Renal cortical epithelial cell (primary cell): ENCODE measurements at regions not wholly inside any gene's neighbourhood (a gene's known extent, or its start where the extent isn't known, plus 50 kb on each side); places are given as distances from the start of the nearest gene placed in this dataset.
"Not testable (repeated sequence)": the region's sequence is repeated elsewhere in the genome, so short reads cannot be mapped to it uniquely, and the experiment has no call there.

Experiments
- DNase-seq: peaks from one replicate; pipeline ENCODE4 v3.0.0-alpha.2; 2011; ENCODE audit warnings: low read depth

DNA sequence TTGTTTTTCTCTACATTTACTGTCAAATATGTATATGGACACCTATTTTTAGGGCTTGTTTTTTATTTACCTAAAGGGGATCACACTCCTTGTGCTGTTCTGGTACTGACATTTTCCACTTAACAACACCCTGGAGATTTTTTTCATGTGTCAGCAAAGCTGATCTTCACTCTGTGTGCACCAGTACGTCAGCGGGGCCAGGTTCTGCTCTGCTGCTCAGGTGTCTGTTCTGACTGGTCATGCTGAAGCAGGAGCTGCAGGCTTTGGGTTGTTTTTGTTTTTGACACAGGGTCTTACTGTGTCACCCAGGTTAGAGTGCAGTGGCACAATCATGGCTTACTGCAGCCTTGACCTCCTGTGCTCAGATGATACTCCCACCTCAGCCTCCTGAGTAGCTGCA, 81.9 kb upstream of the CCND2 start:
- DNase-seq = peak; percentile 23

DNA sequence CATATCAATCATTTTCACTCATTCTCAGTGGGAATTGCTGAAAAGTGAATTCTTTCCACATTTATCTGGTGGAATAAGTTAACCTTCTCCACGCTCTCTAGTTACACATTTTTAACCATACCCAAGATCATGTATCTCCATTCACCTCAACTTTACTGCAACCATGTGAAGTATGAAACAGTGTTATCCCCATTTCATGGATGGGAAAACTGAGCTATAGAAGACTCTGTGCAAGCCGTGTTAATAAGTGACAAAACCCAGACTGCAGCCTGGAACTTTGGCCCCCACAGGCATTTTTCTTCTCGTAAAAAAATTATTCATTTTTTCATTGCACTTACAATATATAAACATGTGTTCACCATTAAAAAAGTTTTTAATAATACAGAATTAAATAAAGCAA, 82.4 kb upstream of the CCND2 start:
- no peak for DNase-seq

DNA sequence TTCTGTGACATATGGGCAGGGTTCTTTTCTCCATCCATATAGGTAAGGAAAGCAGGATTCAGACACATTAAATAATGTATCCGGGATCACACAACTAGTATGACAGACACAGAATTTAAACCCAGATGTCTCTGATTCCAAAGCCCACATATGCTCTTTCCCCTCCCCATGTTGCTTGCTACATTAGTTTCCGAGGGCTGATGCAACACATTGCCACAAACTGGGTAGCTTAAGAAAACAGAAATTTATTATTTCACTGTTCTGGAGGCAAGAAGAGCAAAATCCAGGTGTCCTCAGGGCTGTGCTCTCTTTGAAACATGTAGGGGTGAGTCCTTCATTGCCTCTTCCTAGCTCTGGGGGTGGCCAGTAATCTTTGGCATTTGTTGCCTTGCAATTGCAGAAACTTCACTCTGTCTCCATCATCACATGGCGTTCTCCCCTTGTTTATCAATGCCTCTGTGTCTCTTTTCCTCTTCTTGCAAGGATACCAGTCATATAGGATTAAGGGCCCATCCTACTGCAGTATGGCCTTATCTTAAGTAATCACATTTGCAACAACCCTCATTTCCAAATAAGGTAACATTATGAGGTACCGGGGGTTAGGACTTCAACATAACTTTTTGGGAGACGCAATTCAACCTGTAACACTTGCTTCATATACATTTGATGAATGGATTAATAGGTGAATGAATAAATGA, 83.0 kb upstream of the CCND2 start:
- no peak for DNase-seq

DNA sequence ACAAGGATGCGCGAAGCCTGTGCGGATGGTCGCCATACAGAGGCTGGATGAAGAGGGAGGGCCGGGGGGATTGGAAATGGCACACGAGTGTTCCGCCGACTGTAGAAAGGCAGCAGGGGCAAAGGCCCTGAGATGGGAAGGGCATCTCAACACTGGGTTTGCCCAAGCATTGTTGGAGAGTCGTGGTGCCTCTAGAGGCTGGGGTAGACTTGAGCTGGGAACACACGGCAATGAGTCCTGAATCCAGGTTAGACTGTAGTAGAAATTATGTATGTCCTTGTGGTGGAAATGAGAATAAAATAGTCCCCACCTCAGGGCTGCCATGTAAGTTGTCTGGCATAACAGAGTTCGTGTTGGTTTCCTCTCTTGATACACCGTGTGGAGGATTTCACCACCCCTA, 83.8 kb upstream of the CCND2 start:
- DNase-seq = no peak

DNA sequence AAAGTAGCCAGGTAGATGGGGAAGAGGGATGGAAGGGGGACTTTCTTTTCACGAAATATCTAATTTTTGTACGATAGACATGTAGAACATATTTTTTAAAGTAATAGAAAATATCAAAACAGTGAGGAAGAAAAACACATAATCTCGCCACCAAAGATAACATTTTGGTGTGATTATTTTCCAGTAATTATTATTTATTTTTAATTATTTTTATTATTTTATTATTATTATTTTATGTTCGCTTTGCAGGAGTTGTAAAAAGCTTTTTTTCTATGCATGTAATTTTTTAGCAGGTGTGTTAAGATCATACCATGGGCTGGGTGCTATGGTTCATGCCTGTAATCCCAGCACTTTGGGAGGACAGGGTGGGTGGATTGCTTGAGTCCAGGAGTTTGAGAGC, 85.6 kb upstream of the CCND2 start:
- no peak for DNase-seq

DNA sequence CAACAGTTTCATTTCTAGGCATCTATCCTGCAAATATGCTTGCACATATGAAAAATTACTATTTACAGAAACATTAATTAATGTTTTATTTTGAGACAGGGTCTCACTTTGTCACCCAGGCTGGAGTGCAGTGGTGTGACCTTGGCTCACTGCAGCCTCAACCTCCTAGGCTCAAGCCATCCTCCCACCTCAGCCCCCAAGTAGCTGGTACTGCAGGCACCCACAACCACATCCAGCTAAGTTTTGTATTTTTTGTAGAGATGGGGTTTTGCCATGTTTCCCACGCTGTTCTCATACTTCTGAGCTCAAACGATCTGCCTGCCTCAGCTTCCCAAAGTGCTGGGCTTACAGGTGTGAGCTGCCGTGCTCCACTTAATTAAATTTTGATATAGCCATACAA, 86.2 kb upstream of the CCND2 start:
- not testable (repeated sequence) for DNase-seq

DNA sequence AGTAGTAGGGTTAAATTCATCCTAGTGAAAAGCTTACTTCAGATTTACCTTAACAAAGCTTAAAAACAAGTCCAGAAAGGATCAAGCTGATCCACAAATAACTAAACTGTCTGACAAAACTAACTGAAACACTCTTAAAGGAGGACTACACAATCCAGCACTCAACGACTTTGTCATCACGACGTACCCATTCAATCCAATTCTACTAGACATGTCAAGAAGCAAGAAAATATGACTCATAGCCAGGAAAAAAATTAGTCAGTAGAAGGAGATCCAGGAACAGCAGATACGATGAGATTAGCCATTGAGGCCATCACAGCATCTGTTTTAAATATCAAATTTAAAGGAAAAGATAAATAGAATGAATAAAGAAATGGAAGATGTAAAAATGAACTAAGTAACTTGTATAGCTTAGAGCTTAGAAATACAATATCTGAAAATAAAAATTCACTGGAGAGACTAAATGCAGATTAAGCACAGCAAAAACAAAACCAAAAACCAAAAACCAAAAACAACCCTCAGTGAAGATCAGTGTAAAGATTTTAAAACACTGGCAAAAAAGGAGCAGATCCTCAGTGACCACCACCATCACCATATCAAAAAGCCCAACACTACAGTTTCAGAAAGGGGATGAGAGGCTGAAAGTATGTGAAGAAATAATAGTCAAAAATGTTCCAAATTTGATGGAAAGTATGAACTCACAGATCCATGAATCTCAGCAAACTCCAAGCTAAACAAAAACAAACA, 95.0 kb upstream of the CCND2 start:
- DNase-seq = no peak

DNA sequence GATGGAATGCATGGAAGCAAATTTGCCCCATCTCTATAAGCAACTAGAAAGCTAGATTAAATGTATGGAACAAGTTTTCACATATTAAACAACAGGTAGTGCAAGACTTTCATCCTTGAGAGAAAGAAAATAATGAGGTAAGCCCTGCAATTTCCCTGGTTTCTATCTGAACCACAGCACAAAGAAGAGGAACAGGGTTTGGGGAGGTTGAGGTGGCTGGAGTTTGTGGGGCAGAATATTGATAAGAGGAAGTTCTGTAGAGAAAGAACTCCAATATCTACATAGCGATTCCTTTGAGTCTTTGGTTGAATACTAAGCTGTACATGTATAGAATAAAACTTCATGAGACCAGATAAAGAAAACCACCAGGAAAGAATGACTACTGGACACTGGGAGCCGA, 96.3 kb upstream of the CCND2 start:
- no peak for DNase-seq

DNA sequence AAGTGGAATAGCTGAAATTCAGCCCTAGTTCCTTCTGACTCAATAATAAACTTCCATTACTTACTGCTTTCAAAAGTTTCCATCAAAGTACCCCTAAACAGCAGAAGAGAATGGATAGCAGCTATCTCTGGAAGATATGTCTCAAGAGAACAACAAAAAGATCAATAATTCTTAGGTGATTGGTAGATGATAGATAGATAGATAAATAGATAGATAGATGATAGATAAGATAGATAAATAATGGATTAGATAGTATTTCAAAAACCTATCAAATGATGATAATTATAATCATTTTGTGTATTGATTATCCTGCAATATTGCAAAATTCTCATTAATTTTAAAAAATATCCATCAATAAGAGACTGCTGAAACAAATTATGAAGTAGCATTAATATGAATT, 97.4 kb upstream of the CCND2 start:
- DNase-seq = no peak

DNA sequence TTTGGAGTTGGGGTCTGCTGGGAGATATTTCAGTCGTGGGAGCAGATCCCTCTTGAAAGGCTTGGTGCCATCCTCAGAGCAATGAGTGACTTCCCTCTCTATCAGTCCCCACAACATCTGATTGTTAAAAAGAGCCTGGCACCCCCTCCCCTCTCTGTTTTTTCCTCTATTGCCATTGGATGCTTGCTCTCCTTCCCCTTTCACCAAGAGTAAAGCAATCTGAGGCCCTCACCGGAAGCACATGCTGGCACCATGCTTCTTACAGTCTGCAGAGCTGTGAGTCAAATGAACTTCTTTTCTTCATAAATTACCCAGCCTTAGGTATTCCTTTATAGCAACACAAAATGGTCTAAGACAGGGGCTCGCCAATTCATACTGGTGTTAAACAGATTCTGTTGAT, 99.1 kb upstream of the CCND2 start:
- DNase-seq = no peak

DNA sequence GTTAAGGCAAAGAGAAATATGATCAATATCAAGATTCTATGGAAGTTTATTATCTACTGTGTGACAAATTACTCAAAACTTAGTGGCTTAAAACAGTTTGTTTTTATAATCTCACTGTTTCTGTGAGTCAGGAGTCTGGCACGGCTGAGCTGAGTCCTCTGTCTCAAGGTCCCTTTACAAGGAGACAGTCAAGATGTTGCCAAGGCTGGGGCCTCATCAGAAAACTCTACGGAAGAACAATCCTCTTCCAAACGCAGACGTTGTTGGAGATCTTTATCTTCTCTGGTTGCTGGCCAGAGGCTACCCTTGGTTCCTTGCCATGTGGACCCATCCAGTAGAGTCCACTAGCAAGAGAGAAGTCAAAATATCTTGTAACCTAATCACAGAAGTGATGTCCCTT, 100.6 kb upstream of the CCND2 start:
- DNase-seq = no peak

DNA sequence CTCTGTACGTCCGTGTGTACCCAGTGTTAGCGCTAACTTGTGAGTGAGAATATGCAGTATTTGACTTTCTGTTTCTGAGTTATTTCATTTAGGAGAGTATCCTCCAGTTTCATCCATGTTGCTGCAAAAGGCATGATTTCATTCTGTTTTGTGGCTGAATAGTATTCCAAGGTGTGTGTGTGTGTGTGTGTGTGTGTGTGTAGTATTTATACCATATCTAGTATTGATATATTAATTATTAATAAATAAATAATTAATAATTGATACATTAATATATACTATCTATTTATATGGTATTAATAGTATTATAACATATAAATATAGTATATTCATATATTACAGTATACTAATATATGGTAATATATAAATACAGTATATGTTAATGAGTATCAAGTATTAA, 101.8 kb upstream of the CCND2 start:
- no peak for DNase-seq

DNA sequence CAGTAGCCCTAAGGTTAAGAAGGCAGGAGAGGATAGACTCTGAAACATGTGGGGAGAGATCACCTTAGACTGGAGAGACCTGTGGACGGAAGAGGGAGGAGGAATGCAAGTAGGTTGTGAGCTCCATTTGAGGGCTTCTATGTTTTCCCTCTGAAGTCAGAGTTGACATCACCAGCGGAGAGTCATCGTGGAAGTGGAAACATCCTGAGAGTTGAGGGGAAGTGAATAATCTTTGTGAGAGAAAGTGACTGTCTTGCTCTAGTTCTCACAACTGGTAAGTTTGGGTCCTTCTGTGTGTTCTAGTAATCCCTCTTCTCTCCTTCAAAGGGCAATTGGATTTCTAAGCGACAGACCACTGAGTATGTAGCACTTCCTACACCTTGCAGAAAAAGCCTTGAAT, 103.6 kb upstream of the CCND2 start:
- DNase-seq = no peak

DNA sequence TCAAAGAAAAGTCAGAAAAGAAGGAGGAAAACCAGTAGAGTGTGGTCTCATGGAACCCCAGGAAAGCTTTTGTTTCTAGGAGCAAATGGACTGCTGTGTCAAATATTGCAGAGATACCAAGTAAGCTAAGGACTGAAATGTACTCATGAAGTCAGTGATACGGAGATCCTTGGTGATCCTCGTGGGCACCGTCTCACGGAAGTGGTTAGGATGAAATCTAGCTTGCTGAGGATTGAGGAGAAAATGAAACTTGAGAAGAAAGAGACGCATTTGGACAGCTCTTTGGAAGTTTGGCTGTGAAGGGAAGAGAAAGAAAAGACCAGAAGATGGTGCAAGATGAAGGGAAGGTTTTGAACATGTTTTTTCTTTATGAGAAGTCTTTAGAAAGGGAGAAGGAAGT, 104.0 kb upstream of the CCND2 start:
- no peak for DNase-seq

DNA sequence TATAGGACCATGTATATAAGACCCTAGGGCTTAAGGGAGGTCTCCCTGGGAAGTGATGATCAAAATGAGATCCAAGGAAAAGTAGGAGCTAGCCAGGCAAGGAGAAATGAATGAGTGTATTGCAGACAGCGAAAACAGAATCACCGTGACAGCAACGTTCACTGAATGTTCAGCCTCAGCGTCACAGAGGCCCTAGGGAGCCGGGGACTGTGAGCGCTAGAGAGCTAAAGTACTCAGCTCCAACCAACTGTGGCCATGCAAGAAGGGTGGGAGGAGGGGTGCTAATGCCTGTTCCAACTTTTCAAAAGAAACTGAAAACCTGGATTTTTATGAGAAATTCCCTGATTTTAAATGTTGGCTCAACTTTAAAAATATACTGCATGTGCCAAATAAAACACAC, 105.5 kb upstream of the CCND2 start:
- no peak for DNase-seq

DNA sequence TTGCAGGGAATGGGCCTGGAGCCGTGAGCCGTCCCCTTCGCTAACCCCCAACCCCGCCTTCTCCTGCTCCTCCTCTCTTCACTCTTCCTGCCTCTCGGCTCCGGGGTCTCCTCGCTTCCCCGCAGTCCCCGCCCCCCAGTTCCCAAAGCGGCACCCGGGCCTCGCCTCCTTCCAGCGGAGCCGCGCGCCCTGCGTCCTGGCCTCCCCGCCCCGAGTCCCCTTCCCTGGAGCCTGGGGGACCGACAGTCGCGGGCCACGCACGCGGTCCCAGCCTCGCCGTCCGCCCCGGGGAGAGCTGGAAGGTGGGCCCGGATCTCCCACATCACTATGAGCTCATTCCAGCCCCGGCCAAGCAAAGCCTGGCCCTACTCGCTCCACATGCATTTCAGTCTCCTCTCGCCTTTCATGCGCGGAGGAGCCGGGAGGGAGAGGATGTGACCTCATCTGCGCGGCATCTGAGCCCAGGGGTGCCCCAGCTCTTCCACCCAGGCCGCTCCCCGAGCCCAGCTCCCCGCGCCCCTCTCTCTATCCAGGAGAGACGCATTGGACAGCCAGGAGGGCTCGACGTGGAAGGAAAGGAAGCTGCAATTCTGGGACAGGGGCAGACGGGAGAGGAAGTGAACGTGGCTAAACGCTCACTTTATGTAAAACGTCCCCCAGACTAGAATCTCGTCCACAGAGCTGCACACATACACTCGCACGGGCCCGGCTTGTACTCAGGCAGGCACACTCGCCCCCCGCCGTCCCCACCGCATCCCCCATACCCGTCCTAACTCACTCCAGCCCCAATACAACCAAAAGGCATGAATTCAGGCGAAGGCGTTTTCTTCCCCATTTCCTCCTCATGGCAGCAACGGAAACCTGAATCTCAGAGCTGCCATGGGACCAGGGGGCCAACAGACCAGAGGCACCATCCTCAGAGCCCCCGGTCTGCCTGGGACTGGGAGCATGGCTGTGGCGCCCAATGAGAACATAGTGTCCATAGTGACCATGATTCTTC, 108.7 kb upstream of the CCND2 start:
- peak; percentile 15 for DNase-seq

DNA sequence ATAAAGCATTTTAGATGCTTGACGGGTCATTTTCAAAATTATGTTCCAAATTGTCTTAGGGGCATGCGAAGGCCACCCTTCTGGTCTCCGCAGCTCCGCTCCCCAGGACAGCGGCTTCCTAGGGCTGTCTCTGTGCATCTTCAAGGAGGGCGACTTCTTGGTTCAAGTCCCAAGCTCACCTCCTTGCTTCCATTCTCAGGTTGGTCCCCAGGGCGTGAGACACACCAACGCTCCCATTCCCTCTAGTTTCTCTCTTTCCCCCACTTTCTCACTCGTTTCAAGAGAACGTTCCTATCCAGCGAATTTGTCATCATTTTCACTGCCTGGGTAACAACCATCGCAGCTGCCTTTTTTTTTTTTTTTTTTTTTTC, 109.4 kb upstream of the CCND2 start:
- no peak for DNase-seq

DNA sequence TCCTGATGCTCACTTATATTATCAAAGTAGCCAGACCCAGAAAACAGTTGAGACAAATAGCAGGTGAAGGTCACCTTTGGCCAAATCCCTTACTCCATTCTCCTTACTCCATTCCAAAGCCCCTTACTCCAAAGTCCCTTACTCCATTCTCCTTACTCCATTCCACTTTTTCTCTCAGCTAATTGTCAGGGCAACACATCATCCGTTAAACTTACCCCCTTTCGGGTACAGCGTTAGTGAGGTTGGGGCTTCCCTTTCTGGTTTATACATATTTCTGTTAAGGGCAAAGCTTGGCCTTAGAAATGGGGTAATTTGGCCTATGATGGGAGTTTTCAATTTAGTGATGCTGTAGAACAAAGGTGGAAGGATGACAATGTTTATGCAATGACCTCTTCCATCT, 111.8 kb upstream of the CCND2 start:
- DNase-seq = no peak

DNA sequence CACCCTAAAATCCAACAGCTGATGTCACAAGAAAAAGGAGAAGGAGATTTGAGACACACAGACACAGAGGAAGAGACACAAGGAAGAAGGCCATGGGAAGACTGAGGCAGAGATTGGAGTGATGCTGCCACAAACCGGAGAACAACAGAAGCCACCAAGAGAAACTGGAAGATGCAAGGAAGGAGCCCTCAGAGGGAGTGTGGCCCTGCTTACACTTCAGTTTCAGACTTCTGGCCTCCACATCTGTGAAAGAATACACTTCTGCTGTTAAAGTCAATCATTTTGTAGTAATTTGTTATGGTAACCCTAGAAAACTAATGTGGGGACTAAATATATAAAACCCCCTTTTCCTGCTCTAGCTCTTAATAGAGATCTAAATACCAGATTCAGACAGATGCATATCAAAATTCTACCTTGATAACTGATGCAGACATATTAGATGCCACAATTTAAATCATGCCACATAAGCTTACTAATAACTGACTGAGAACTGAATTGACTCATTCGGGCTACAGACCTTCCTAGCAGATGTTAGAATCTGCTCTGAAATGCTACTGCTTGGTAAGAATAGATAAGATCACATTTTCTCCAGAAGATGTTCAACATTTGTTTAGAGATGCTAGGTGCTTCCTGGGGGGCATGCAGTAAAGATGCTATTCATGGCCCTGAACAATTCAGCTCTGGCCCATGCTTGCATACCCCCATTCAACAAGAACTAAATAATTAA, 113.1 kb upstream of the CCND2 start:
- no peak for DNase-seq

DNA sequence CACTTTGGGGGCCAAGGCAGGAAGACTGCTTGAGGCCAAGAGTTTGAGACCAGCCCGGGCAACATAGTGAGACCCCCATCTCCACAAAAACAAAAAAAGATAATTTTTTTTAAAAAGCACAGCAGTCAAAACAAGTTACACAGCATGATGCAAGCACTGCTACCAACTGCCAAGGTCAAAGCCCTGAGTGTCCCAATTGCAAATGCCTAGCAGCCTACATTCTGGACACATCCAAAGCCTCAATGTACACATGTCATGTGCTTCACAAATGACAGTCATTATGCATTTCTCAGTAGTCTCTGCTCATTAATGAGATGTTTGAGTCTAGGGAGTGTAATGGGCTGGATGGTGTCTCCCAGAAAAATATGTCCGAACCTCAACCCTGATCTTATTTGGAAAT, 113.7 kb upstream of the CCND2 start:
- no peak for DNase-seq

DNA sequence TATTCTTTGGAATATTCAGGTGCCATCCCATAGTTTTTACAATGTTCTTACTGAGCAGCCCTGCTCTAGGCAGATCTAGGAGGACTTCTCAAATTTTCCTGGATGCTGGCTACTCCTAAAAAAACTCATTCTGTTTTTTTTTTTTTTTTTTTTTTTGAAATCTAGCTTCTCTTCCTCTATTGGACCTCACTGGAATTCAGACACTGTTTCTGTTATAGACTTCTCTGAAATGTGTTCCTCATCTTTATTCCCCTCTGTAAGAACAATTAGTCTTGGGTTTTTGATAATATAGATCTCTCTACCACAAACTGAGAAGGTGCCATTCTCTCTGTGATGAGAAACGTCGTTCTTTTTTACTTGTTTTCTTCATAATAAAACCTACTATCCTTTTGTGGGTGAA, 115.3 kb upstream of the CCND2 start:
- no peak for DNase-seq

DNA sequence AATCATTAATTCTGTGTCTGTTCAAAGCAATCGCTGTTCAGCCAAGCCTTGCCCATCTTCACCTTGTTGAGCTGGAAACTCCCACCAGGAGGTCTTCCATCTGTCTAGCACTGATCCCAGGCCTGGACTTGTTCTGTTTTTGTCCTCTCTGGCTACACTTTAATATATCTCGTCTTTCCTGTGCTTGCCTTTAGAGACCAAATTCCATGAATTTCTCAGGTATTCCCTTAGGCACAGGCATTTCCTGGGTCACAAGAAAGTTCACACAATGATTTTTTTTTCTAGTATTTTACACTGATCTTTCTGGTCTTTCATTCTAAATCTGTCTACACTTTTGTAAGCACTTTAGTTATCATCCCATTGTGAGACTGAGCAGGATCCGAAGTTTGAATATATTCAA, 116.4 kb upstream of the CCND2 start:
- DNase-seq = no peak
